CD4-positive, alpha-beta T cell (primary cell): ENCODE measurements at regions not wholly inside any gene's neighbourhood (a gene's known extent, or its start where the extent isn't known, plus 50 kb on each side); places are given as distances from the start of the nearest gene placed in this dataset.

Experiments used
- ATAC-seq: fragments of 200-7000 bp; cut with Tn5 transposase; one replicate; pipeline ENCODE4 v1.10.0; 2022; ENCODE audit warnings: mild to moderate bottlenecking; ENCODE audit not compliant: poor library complexity
- CTCF ChIA-PET: fragments of 350-600 bp; sonication (Branson Sonifier 250); formaldehyde crosslinking; loops from one replicate; lab custom pipeline; 2021; ENCODE audit warnings: antibody characterized with exemption, inconsistent platforms; lab: Charles Lee
- POLR2A ChIA-PET: fragments of 350-600 bp; sonication (Branson Sonifier 250); formaldehyde crosslinking; loops from one replicate; lab custom pipeline; 2021; ENCODE audit warnings: antibody characterized with exemption, inconsistent platforms; lab: Charles Lee
- DNase-seq, 14 experiments: peaks; one replicate each; pipeline ENCODE4 v3.0.0-alpha.2; 2013 to 2020; ENCODE audit warnings: mixed read lengths in 2 of 14
- H3K27ac ChIP-seq, 2 donors: one replicate each; pipeline versions ENCODE4 v1.5.1 to v1.7.0; 2013; ENCODE audit warnings: low read length in 2 of 2, low read depth in 1 of 2, mild to moderate bottlenecking in 1 of 2
- H3K27me3 ChIP-seq, 2 experiments: 1 replicate in 1 of 2; 2 replicates in 1 of 2; pipeline versions ENCODE4 v1.6.1 to v1.7.0; 2013; ENCODE audit warnings: low read length in 2 of 2, control low read depth in 1 of 2, mild to moderate bottlenecking in 1 of 2, moderate library complexity in 1 of 2; ENCODE audit not compliant: insufficient read depth in 2 of 2, control insufficient read depth in 1 of 2
- H3K36me3 ChIP-seq: one replicate; pipeline ENCODE4 v1.6.1; 2013; ENCODE audit warnings: low read length, control low read depth; ENCODE audit not compliant: insufficient read depth
- H3K4me1 ChIP-seq: one replicate; pipeline ENCODE4 v1.6.1; 2013; ENCODE audit warnings: low read length, control low read depth; ENCODE audit not compliant: insufficient read depth
- H3K4me3 ChIP-seq: one replicate; pipeline ENCODE4 v1.5.1; 2013; ENCODE audit warnings: mild to moderate bottlenecking, low read length, moderate library complexity
- H3K9me3 ChIP-seq, 2 experiments: 1 replicate in 1 of 2; 2 replicates in 1 of 2; pipeline versions ENCODE4 v1.6.1 to v1.7.0; 2013; ENCODE audit warnings: low read length in 2 of 2, mild to moderate bottlenecking in 2 of 2, control low read depth in 1 of 2, moderate library complexity in 1 of 2; ENCODE audit not compliant: control insufficient read depth in 1 of 2, insufficient read depth in 1 of 2
- H3K27ac Mint-ChIP-seq: one replicate; pipeline ENCODE4 v1.8.0; 2020; ENCODE audit warnings: mixed read lengths
- H3K27me3 Mint-ChIP-seq: one replicate; pipeline ENCODE4 v1.8.0; 2021; ENCODE audit warnings: mixed read lengths
- H3K36me3 Mint-ChIP-seq: one replicate; pipeline ENCODE4 v1.8.0; 2021; ENCODE audit warnings: low read depth, mixed read lengths
- H3K4me1 Mint-ChIP-seq: one replicate; pipeline ENCODE4 v1.8.0; 2021; ENCODE audit warnings: low read depth, mixed read lengths
- H3K4me3 Mint-ChIP-seq: one replicate; pipeline ENCODE4 v1.8.0; 2020; ENCODE audit warnings: mild to moderate bottlenecking, mixed read lengths
- H3K9me3 Mint-ChIP-seq: one replicate; pipeline ENCODE4 v1.8.0; 2020; ENCODE audit warnings: mixed read lengths
- intact Hi-C, 2 experiments: fragments of 100-400 bp; cut with DNase I in 1 of 2; cut with micrococcal nuclease in 1 of 2; formaldehyde crosslinking; loops; one replicate each; pipeline versions ENCODE4 v1.15.1 to v1.9.0; 2023 to 2025; cut with DNase I, micrococcal nuclease
- TF ChIP-seq, protein P1 (sequence below): fragments of 200-600 bp; IDR thresholded peaks from one replicate; pipeline ENCODE4 v1.8.0; 2022; ENCODE audit warnings: antibody characterized with exemption, mild to moderate bottlenecking

DNA sequence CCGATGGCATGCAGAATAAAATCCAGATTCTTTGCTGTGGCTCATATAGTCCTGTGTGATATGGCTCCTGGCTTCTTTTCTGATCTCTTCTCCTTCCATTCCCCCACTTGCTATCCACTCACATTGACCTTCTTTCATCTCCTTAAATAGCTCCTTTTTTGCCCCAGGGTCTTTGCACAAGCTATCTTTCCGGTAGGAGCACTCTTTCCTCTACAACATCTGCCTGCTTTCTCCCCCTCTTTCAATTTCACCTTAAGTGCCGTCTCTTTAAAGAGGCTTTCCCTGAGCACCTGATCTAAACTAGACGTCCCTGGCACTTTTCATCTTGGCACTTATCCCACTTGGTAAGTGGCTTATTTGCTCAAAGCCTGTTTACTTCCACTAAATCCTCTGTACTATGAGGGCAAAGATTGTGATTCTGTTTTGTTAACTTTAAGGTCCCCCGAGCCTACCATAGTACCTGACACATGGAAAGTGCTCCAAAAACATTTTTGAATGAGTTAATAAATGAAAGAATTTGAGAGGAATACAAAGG is 323.3 kb upstream of the TLE3 start:
- TF ChIP-seq, protein P1, sequence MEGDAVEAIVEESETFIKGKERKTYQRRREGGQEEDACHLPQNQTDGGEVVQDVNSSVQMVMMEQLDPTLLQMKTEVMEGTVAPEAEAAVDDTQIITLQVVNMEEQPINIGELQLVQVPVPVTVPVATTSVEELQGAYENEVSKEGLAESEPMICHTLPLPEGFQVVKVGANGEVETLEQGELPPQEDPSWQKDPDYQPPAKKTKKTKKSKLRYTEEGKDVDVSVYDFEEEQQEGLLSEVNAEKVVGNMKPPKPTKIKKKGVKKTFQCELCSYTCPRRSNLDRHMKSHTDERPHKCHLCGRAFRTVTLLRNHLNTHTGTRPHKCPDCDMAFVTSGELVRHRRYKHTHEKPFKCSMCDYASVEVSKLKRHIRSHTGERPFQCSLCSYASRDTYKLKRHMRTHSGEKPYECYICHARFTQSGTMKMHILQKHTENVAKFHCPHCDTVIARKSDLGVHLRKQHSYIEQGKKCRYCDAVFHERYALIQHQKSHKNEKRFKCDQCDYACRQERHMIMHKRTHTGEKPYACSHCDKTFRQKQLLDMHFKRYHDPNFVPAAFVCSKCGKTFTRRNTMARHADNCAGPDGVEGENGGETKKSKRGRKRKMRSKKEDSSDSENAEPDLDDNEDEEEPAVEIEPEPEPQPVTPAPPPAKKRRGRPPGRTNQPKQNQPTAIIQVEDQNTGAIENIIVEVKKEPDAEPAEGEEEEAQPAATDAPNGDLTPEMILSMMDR, result no peak
- H3K27ac Mint-ChIP-seq, result no peak overlapping the region
- peaks cover 23% of the 10 kb centered on the region for H3K4me1 Mint-ChIP-seq
- no peak for ATAC-seq
- intact Hi-C loops, result no loop called here
- Histone ChIP-seq H3K4me1 (peaks cover 24% of the 10 kb centered on the region), H3K4me3 (no peak overlapping the region), H3K9me3 (no peaks in the 10 kb centered on the region), H3K27ac (no peak overlapping the region), H3K36me3 (no peaks in the 10 kb centered on the region), H3K27me3 (no peaks in the 10 kb centered on the region)
- no peaks in the 10 kb centered on the region for H3K9me3 Mint-ChIP-seq
- no peak overlapping the region for H3K4me3 Mint-ChIP-seq
- no peak for DNase-seq
- ChIA-PET CTCF (interaction anchor here (1.3 kb wide), 1 partner anchor 67 kb away, joined by 3 read pairs; no protein-coding TSS in a partner anchor), POLR2A (interaction anchor here (0.6 kb wide), 1 partner anchor 19 kb away, joined by 3 read pairs; no protein-coding TSS in a partner anchor)
- H3K36me3 Mint-ChIP-seq, result no peaks in the 10 kb centered on the region
- no peaks in the 10 kb centered on the region for H3K27me3 Mint-ChIP-seq

DNA sequence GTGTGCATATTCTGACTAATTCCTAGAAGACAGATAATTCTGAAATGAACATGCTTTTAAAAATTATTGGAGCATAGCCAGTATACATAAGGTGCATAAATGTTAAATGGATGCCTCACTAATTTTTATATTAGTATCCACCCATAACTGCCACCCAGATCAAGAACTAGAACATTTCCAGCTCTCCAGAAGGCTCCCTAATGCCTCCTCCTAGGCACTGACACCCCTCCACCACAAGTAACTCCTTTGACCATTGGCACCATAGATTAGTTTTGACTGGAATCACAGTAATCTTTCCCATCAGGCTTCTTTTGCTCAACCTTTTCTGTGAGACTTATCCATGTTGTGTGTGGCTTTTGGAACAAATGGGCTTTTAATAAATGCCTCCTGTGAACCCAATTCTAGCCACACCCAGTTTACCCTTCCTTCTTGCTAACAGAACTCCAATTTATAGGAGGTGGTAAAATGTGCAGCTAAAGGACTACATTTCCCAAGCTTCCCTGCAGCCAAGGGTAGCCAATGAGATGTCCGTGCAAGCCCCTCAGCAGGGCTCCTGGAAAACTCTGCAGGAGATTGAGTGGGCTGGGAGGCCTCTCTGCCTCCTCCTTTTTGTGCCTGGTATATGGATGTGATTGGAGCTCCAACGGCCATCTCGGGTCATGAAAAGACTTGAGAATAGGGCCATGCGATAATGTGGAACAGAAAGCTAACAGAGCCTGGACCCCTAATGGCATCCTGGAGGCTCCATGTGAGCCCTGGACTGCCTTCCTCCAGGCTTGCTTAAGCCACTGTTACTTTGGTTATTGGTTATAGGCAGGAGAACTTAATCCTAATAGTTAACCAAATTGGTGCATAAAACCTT is 322.6 kb upstream of the TLE3 start:
- no peak overlapping the region for H3K27ac Mint-ChIP-seq
- CTCF ChIA-PET, result interaction anchor here (1.3 kb wide), 1 partner anchor 68 kb away, joined by 3 read pairs; no protein-coding TSS in a partner anchor
- TF ChIP-seq, protein P1, result no peak

DNA sequence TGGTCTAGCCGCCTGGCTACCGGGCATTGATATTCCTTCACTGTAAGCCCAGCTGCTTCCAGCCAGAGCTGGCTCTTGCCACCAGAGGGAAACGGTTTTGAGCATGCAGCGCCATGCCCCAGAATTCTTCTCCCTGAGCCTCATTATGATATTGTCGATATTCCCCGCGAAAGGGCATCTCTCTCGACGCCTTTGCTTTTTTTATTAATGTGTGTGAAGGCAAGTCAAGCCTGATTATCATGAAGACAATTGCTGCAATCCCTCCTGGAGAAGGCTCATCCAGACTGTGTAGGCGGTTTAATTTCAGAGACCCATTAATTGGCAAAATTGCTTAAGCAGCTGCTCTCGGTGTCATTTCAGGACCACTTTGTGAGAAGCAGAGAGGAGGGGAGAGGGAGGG is 321.2 kb upstream of the TLE3 start:
- Histone ChIP-seq H3K36me3 (no peaks in the 10 kb centered on the region), H3K9me3 (no peaks in the 10 kb centered on the region), H3K27ac (no peak overlapping the region), H3K4me3 (no peak overlapping the region), H3K27me3 (no peaks in the 10 kb centered on the region), H3K4me1 (peaks cover 5% of the 10 kb centered on the region)
- Mint-ChIP-seq H3K9me3 (no peaks in the 10 kb centered on the region), H3K4me1 (peaks cover 2% of the 10 kb centered on the region), H3K27me3 (no peaks in the 10 kb centered on the region), H3K36me3 (no peaks in the 10 kb centered on the region), H3K4me3 (no peak overlapping the region), H3K27ac (no peak overlapping the region)
- ChIA-PET POLR2A (no interaction called here), CTCF (no interaction called here)
- intact Hi-C loops, result no loop called here
- DNase-seq, result no peak
- ATAC-seq, result no peak
- TF ChIP-seq, protein P1, result no peak

More for the DNA sequence above, 322.6 kb upstream of the TLE3 start:
- no peaks in the 10 kb centered on the region for H3K9me3 Mint-ChIP-seq
- H3K36me3 ChIP-seq, result no peaks in the 10 kb centered on the region
- no peak overlapping the region for H3K27ac ChIP-seq
- POLR2A ChIA-PET, result interaction anchor here (0.6 kb wide), 1 partner anchor 20 kb away, joined by 3 read pairs; no protein-coding TSS in a partner anchor
- H3K36me3 Mint-ChIP-seq, result no peaks in the 10 kb centered on the region
- no peak for ATAC-seq
- DNase-seq, result no peak
- H3K9me3 ChIP-seq, result no peaks in the 10 kb centered on the region
- no peaks in the 10 kb centered on the region for H3K27me3 Mint-ChIP-seq
- peaks cover 16% of the 10 kb centered on the region for H3K4me1 Mint-ChIP-seq
- no peak overlapping the region for H3K4me3 Mint-ChIP-seq
- H3K4me3 ChIP-seq, result no peak overlapping the region
- H3K4me1 ChIP-seq, result peaks cover 17% of the 10 kb centered on the region
- H3K27me3 ChIP-seq, result no peaks in the 10 kb centered on the region
- intact Hi-C loops, result no loop called here
